NT2/D1 (cell line): ENCODE measurements at regions not wholly inside any gene's neighbourhood (a gene's known extent, or its start where the extent isn't known, plus 50 kb on each side); places are given as distances from the start of the nearest gene placed in this dataset.

ENCODE experiments used
- YY1 ChIP-seq: IDR thresholded peaks from 2 replicates; pipeline ENCODE4 v1.6.1; 2011; ENCODE audit not compliant: insufficient read length, insufficient read depth
- ZNF274 ChIP-seq: IDR thresholded peaks from 2 replicates; pipeline ENCODE4 v1.6.1; 2011; ENCODE audit warnings: mild to moderate bottlenecking, low read depth, low read length

DNA sequence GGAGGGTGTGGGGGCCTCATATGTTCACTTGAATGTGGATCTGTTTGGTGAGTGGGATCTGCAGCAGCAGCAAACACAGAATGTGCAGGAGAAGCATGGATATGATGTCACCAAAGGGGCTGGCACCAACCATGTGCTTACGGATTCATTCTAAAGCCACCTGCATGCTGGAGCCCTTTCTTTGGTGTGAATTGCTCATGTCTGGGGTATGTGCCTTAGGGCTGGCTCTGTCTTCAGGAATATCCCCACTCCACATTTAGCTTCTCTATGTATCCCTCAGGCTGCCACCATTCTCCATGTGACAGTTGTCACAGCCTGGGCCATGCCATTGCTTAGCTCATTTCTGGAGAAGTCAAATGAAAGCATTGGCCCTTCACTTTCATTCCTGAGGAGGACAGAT is 606.8 kb upstream of the AMELY start:
- TF ChIP-seq ZNF274: no peak
- TF ChIP-seq YY1: no peak
